ENCODE measurements at regions not wholly inside any gene's neighbourhood (a gene's known extent, or its start where the extent isn't known, plus 50 kb on each side); places are given as distances from the start of the nearest gene placed in this dataset.

DNA sequence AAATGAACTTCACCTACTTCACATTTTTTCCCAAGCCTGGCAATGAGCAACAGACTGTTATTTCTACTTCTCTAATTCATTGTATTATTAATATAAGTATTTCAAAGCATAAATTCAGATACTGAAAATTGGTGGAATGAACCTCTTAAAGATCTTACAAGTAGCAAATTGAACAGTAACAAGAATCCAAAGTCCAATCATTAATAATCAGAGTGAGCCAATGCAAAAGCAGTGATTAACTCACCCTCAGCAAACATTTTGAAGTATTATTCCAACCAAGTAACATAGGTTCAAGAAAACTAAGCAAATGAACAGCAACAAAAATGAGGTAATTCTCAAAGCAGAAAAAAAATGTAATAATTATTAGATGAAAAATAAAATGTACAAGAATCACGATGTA is 288.1 kb upstream of the ZC3H15 start:
- H3K79me2 ChIP-seq (ENCODE audit: control insufficient read depth, insufficient read depth, low read length) = no peaks in the 10 kb centered on the region
- no peak for ATAC-seq (ENCODE audit: low read depth)
- H3K27me3 ChIP-seq (replicated peaks in 1 of 4; ENCODE audit: control extremely low read depth in 1 of 4, control insufficient read depth in 3 of 4, insufficient read depth in 4 of 4, low read length in 3 of 4) = no peaks in the 10 kb centered on the region
- Mint-ChIP-seq H3K27me3 (no peaks in the 10 kb centered on the region), H3K4me3 (no peak overlapping the region), H3K4me1 (no peaks in the 10 kb centered on the region), H3K27ac (no peak overlapping the region), H3K9me3 (ENCODE audit: insufficient read depth) (no peaks in the 10 kb centered on the region)
- ChIA-PET POLR2A (no interaction called here), CTCF (no interaction called here)
- H3K9ac ChIP-seq (ENCODE audit: low read length) = no peak overlapping the region
- no CpG with 5 or more reads among the region's 1 CpG for WGBS (ENCODE audit: insufficient coverage)
- H4K20me1 ChIP-seq (ENCODE audit: control insufficient read depth, insufficient read depth, low read length, poor library complexity, severe bottlenecking) = no peaks in the 10 kb centered on the region
- H2AFZ ChIP-seq (ENCODE audit: insufficient read depth, low read depth, low read length, poor library complexity, severe bottlenecking) = no peak overlapping the region
- no peak overlapping the region for H3K27ac ChIP-seq (ENCODE audit: low read length in 2 of 2)
- H3K9me3 ChIP-seq (ENCODE audit: control extremely low read depth in 1 of 3, control insufficient read depth in 2 of 3, insufficient read depth in 1 of 3, low read length in 2 of 3) = no peaks in the 10 kb centered on the region
- H3K36me3 ChIP-seq (replicated peaks in 1 of 2; ENCODE audit: control extremely low read depth in 1 of 2, control insufficient read depth in 1 of 2, extremely low read depth in 1 of 2, insufficient read depth in 2 of 2, low read length in 1 of 2) = no peaks in the 10 kb centered on the region
- TF ChIP-seq, protein P1, sequence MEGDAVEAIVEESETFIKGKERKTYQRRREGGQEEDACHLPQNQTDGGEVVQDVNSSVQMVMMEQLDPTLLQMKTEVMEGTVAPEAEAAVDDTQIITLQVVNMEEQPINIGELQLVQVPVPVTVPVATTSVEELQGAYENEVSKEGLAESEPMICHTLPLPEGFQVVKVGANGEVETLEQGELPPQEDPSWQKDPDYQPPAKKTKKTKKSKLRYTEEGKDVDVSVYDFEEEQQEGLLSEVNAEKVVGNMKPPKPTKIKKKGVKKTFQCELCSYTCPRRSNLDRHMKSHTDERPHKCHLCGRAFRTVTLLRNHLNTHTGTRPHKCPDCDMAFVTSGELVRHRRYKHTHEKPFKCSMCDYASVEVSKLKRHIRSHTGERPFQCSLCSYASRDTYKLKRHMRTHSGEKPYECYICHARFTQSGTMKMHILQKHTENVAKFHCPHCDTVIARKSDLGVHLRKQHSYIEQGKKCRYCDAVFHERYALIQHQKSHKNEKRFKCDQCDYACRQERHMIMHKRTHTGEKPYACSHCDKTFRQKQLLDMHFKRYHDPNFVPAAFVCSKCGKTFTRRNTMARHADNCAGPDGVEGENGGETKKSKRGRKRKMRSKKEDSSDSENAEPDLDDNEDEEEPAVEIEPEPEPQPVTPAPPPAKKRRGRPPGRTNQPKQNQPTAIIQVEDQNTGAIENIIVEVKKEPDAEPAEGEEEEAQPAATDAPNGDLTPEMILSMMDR (IDR thresholded peaks at IDR 0.05) = no peak
- intact Hi-C loops (cut with micrococcal nuclease) = no loop called here
- no peak for DNase-seq
- H3K4me3 ChIP-seq (ENCODE audit: control extremely low read depth in 1 of 5, extremely low read depth in 1 of 5, insufficient read depth in 1 of 5, low read depth in 2 of 5, low read length in 4 of 5) = no peak overlapping the region
- H3K4me1 ChIP-seq (ENCODE audit: control insufficient read depth in 2 of 2, insufficient read depth in 2 of 2, low read length in 2 of 2) = no peaks in the 10 kb centered on the region
- no peak overlapping the region for H3K4me2 ChIP-seq (replicated peaks; ENCODE audit: low read depth, low read length, poor library complexity, severe bottlenecking)

DNA sequence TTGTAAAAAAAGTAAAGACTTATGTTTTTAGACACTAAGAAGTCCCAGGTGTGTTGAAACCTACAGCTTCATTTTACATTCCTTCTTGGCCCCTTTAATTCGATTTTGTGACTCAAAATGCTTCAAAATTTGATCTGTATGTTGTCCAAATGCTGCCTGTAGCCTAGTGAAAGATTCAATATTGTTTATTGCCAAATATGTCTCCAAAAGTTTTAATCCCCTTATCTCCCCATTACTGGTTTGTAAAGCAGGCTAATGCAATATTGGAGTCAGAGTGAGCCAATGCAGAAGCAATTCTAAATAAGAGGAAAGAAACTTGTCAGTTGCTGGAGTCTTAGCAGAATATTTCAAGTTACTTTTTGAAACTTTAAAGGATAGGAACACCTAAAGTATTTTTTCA is 287.0 kb upstream of the ZC3H15 start:
- H3K27me3 ChIP-seq (replicated peaks in 1 of 4; ENCODE audit: control extremely low read depth in 1 of 4, control insufficient read depth in 3 of 4, insufficient read depth in 4 of 4, low read length in 3 of 4) = no peaks in the 10 kb centered on the region
- intact Hi-C loops (cut with micrococcal nuclease) = no loop called here
- no peaks in the 10 kb centered on the region for H3K27me3 Mint-ChIP-seq
- POLR2A ChIA-PET = no interaction called here
- H4K20me1 ChIP-seq (ENCODE audit: control insufficient read depth, insufficient read depth, low read length, poor library complexity, severe bottlenecking) = no peaks in the 10 kb centered on the region
- peaks cover 1% of the 10 kb centered on the region for H3K4me1 Mint-ChIP-seq
- H3K4me1 ChIP-seq (ENCODE audit: control insufficient read depth in 2 of 2, insufficient read depth in 2 of 2, low read length in 2 of 2) = no peaks in the 10 kb centered on the region
- H3K9me3 Mint-ChIP-seq (ENCODE audit: insufficient read depth) = no peaks in the 10 kb centered on the region
- no peak overlapping the region for H3K27ac ChIP-seq (ENCODE audit: low read length in 2 of 2)
- H3K4me3 ChIP-seq (ENCODE audit: control extremely low read depth in 1 of 5, extremely low read depth in 1 of 5, insufficient read depth in 1 of 5, low read depth in 2 of 5, low read length in 4 of 5) = no peak overlapping the region
- H3K9ac ChIP-seq (ENCODE audit: low read length) = no peak overlapping the region
- DNase-seq (no peak), ATAC-seq (ENCODE audit: low read depth) (no peak)
- TF ChIP-seq, protein P1 (IDR thresholded peaks at IDR 0.05) = no peak
- no peak for TF ChIP-seq EZH2 (IDR thresholded peaks at IDR 0.05; ENCODE audit: borderline replicate concordance, insufficient read depth, low read depth, low read length, poor library complexity, severe bottlenecking)
- no peak overlapping the region for H3K4me3 Mint-ChIP-seq
- H3K9me3 ChIP-seq (ENCODE audit: control extremely low read depth in 1 of 3, control insufficient read depth in 2 of 3, insufficient read depth in 1 of 3, low read length in 2 of 3) = no peaks in the 10 kb centered on the region
- WGBS (ENCODE audit: insufficient coverage) = no CpG with 5 or more reads among the region's 1 CpG
- no peaks in the 10 kb centered on the region for H3K36me3 ChIP-seq (replicated peaks in 1 of 2; ENCODE audit: control extremely low read depth in 1 of 2, control insufficient read depth in 1 of 2, extremely low read depth in 1 of 2, insufficient read depth in 2 of 2, low read length in 1 of 2)
- no peak overlapping the region for H3K27ac Mint-ChIP-seq
- CTCF ChIA-PET = no interaction called here
- H3K4me2 ChIP-seq (replicated peaks; ENCODE audit: low read depth, low read length, poor library complexity, severe bottlenecking) = no peak overlapping the region
- no peaks in the 10 kb centered on the region for H3K79me2 ChIP-seq (ENCODE audit: control insufficient read depth, insufficient read depth, low read length)
- H2AFZ ChIP-seq (ENCODE audit: insufficient read depth, low read depth, low read length, poor library complexity, severe bottlenecking) = no peak overlapping the region
